HG03039 (cell line): ENCODE measurements at regions not wholly inside any gene's neighbourhood (a gene's known extent, or its start where the extent isn't known, plus 50 kb on each side); places are given as distances from the start of the nearest gene placed in this dataset.

Source experiments
- ATAC-seq: cut with Tn5 transposase; IDR thresholded peaks from one replicate; pipeline ENCODE4 v1.9.1; 2021; ENCODE audit warnings: mild to moderate bottlenecking, moderate library complexity; ENCODE audit not compliant: unreplicated experiment

- ATAC-seq: no peak
These were observed 144.7 kb upstream of the ARRDC4 start for GRCh38 chr15:97815835-97816234.

DNA sequence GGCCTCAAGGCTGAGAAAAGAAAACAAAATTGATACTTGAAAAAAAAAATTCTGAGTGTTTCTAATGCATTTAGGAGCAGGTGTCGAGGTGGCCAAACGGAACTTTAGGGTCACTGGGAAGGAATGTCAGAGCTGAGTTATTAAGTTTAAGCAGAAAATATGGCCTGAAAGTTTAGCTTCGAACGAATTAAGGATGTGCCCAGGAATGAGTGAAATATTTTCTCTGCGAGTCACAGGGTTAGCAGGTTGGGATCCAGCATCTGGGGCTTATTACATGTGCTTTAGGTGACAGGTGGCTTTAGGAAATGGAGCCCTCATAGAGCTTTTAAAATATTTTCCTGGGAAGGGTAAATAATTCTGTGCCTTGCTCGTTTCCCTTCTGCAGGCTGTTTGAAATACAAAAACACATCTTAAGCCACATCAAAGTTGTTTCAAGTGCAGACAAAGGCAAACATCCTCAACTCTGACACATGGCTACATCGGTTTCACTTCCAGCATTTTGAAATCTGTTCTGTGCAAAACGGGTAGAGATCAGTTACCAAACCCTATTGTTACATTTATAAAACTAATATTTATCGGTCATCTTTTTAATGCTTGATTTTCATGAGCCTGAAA lies 143.1 kb upstream of the ARRDC4 start:
- ATAC-seq: no peak

- no peak for ATAC-seq
These were observed 124.5 kb upstream of the ARRDC4 start for GRCh38 chr15:97836003-97836402.

DNA sequence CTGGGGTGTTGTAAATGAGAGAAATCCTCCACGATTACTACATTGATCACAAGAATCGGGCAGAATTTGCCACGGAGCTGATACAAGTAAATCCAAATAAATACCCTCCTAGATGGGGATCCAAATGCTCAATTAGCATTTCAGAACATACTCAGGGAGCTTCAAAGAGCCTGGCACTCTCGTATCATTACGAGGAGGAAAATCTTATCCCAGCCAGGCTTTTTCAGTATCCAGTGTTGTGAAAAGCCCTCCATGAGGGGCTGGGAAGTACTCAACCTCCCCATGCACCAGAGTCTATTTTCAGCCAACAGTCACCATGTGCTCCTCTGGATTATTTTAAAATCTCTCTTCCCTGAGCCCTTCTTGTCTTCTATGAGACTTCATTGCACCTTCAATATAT lies 122.6 kb upstream of the ARRDC4 start:
- ATAC-seq: no peak

DNA sequence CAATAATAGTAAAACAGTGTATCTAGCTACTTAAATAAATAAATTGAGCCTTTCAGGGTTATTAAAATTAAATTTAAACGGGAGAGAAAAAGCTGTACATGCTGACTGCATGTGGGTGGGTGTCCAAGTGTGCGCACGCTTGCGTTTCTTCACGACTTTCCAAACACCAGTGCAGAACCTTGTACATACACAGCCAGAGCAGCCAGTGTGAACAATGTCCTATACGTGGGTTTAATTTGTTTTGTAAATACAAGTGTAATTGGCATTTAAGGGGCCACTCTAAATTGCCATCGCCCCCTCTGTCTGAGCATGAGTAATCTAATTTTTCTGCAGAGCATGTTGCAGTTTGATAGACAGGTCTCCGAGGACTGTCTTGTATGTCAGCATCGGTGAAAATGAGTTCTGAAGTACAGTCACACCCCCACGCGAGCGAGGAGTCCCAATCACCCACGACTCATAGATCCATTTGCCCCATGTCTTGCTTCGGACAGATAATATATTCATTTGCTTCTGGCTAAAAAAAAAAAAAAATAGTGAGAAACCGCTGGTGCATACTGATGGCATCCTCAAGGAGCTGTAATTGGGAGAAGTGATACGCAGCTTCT lies 121.8 kb upstream of the ARRDC4 start:
- no peak for ATAC-seq

- ATAC-seq: no peak
These were observed 120.0 kb upstream of the ARRDC4 start for GRCh38 chr15:97840501-97840900.

DNA sequence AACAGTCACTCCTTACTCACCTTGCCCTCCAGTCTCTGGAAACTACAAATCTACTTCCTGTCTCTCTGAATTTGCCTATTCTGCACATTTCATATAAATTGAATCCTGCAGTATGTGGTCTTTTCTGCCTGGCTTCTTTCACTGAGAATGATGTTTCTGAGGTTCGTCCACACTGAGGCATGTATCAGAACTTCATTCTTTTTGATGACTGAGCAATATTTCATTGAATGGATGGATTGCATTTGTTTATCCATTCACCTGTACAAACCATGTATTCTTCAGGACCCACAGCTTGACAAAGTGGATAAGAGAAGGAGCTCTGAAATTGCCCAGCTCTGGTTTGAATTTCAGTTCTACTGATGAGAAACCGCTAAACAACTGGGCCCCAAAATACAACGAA lies 118.9 kb upstream of the ARRDC4 start:
- ATAC-seq: no peak

DNA sequence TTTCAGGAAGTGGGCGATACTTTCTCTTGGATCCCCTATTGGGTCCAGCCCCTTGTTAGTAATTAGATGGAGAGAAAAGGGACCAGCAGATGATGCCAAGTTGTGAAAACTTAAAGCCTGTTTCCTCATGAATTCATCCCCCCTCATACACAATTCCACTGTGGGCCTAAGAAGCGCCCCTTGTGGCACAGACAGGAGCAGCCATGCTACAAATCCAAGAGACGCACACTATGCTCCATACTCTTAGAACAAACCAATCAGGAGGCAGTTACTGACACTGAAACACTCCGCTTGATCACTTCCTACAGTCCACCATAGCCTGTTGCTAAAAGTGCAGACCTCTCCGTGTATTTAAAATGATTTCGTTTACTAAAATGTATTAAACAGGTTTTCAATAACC lies 111.3 kb upstream of the ARRDC4 start:
- no peak for ATAC-seq

DNA sequence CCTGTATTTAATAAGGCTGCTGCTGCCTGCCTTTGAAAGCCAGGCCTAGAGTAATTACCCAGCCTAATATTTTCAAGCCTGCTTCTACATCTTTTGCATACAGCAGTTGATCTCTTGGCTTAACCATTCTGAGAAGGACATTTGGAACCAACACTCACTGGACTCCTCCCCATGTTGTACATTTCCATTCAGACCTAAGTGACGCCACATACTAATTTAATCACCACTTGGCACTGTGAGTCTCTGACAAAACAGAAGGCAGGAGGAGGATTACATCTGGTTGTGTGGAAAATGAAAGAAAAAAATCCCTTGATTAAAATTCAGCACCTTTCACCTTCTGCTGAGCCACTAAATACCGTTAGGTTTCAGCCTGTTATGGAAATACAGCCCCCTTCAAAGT lies 102.2 kb upstream of the ARRDC4 start:
- no peak for ATAC-seq

GRCh38 chr15:97861529-97862260 lies 98.8 kb upstream of the ARRDC4 start:
- no peak for ATAC-seq

DNA sequence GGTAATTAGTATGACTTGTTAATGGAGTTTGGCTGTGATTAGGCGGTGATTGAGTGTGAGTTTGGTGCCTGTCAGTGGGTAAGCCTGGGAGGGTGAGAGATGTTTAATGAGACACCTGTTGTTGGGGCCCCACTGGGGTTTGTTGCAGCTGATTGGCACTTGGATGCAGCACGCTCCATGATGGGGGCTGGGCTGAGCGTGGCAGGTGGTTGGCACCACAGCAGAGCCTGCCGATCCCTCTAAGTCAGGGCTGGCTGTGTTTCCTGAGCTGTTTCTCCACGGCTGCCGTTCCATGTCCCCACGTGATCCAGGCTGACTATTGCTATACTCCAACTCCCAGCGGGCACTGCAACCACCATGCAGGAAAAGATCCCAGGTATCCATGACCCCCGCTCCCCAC lies 93.5 kb upstream of the ARRDC4 start:
- no peak for ATAC-seq

- no peak for ATAC-seq
These were observed 92.6 kb upstream of the ARRDC4 start for GRCh38 chr15:97867870-97868269.

DNA sequence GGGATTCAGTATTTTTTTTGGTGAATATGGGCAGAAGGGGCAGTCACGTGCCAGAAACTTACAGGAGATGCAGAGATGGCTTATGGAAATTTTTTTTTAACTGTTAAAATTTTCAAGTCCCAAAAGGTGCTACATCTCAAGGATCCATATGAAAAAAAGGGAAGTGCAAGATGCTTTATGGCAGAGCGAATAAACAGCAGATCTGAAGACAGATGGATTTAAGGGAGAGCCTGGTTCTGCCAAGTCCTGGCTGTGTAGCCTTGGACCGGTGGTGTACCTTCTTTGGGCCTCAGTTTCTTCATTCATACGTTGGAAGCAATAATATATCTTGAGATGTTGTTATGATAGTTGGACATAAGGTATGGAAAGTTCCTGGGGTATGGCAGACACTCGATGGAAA lies 91.5 kb upstream of the ARRDC4 start:
- ATAC-seq: no peak

- no peak for ATAC-seq
These were observed 89.7 kb upstream of the ARRDC4 start for GRCh38 chr15:97870771-97871170.

DNA sequence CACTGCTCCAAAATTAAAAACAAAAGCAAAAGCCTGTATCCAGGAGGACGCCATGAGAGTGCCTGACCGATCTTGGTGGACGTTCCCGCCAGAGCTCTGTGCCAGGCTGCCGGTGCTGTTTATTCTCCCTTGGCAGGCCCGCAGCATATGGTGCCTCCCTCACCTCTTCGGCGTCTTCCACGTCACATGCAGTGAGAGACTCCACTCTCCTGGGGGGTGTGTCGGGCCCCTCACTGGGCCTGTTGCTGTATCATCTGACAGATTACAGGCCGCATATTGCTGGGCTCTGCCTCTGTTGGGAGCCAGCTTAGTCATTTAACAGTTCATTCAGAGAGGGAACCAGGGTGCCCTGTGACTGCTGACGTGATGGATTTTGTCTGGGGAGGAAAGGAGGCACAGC lies 86.4 kb upstream of the ARRDC4 start:
- no peak for ATAC-seq

DNA sequence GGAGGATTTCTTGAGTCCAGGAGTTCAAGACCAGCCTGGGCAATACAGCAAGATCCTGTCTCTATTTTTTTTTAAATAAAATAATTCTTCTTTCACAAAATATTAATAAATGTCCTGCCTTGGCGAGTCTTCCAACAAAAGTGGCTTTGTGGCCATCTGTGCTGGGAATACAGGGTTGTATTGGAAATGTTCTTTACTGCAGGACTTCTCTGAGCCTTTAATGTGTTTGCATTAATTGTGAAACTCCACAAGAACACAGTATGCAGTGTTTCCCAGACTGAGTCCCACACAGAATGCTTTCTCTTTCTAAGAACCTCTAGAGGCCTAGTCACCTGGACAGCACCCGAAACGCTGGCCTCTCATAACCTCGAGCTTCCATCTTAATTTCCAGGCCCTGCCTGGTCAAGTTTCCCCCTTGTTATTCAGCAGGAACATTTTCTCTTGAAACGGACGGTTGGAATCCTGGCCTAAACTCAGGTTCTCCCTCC lies 85.4 kb upstream of the ARRDC4 start:
- ATAC-seq: no peak

- ATAC-seq: no peak
These were observed 84.8 kb upstream of the ARRDC4 start for GRCh38 chr15:97875513-97876280.

DNA sequence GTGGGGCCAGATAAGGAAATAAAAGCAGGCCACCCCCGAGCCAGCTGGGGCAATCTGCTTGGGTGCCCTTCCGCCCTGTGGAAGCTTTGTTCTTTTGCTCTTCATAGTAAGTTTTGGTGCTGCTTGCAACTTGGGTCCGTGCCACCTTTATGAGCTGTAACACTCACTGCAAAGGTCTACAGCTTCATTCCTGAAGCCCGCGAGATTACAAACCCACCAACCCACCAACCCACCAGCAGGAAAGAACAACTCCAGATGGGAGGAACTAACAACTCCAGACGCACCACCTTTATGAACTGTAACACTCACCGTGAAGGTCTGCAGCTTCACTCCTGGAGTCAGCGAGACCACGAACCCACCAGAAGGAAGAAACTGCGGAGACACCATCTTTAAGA lies 84.2 kb upstream of the ARRDC4 start:
- ATAC-seq: no peak

GRCh38 chr15:97881346-97881965 lies 79.0 kb upstream of the ARRDC4 start:
- ATAC-seq: no peak

DNA sequence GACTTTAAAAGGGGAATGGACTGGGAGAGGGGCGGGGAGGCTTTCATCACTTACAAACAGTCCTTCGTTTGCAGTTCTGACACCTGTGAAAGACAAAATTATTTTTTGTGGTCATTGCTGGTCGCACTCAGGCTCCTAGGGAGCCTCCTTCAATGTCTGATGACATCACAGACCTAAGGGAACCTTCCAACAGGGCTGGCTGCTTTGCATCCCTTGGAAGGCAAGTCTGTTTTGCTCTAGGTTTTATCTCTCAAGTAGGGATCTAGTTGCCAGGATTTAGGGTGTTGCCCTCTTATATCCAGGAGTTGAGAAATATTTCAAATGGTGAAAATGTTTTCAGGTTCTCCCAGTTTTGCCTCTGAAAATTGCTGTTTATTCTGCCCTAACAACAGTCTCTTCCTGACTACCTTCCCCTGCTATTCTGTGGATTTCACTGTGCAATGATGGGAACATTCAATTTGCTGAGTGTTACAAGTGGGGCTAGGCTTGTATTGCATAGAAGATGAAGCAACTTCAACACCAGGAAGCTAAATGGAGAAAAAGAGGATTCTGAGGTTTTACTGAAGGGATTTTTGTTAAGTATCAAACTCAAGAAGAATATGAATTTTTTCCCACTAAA lies 75.9 kb upstream of the ARRDC4 start:
- no peak for ATAC-seq

GRCh38 chr15:97890307-97890706 lies 70.2 kb upstream of the ARRDC4 start:
- no peak for ATAC-seq
